Fibroblast of lung (primary cell): ENCODE measurements at regions not wholly inside any gene's neighbourhood (a gene's known extent, or its start where the extent isn't known, plus 50 kb on each side); places are given as distances from the start of the nearest gene placed in this dataset.
"Not testable (repeated sequence)": the region's sequence is repeated elsewhere in the genome, so short reads cannot be mapped to it uniquely, and the experiment has no call there.

Experiments
- DNase-seq, 2 donors: peaks; one replicate each; pipeline versions ENCODE4 v3.0.0 to v3.0.0-alpha.2; 2010; ENCODE audit warnings: low read depth in 2 of 2
- H2AFZ ChIP-seq: 2 replicates; pipeline ENCODE4 v1.5.1; 2012; ENCODE audit warnings: low read length, control low read depth, inconsistent platforms
- H3K27ac ChIP-seq: 2 replicates; pipeline ENCODE4 v1.5.1; 2011; ENCODE audit warnings: low read length, control low read depth; ENCODE audit not compliant: insufficient read depth
- H3K27me3 ChIP-seq: 2 replicates; pipeline ENCODE4 v1.5.1; 2011; ENCODE audit warnings: mild to moderate bottlenecking, low read length; ENCODE audit not compliant: control insufficient read depth, insufficient read depth
- H3K36me3 ChIP-seq: 2 replicates; pipeline ENCODE4 v1.5.1; 2011; ENCODE audit warnings: low read length; ENCODE audit not compliant: control insufficient read depth, insufficient read depth
- H3K4me1 ChIP-seq: 2 replicates; pipeline ENCODE4 v1.5.1; 2011; ENCODE audit warnings: low read length; ENCODE audit not compliant: control insufficient read depth, insufficient read depth; ENCODE audit errors: extremely low read depth
- H3K4me2 ChIP-seq: 2 replicates; pipeline ENCODE4 v1.5.1; 2011; ENCODE audit warnings: low read length, control low read depth; ENCODE audit not compliant: insufficient read depth; ENCODE audit errors: extremely low read depth
- H3K4me3 ChIP-seq, 4 experiments: fragments of 200-600 bp in 1 of 4; sonication (generic) in 1 of 4; replicated peaks in 1 of 4; 2 replicates each; pipeline ENCODE4 v1.5.1; 2011 to 2016; ENCODE audit warnings: low read length in 4 of 4, low read depth in 3 of 4, mild to moderate bottlenecking in 3 of 4, control low read depth in 2 of 4, inconsistent platforms in 1 of 4, mixed read lengths in 1 of 4; ENCODE audit not compliant: insufficient read depth in 1 of 4; ENCODE audit errors: control extremely low read depth in 1 of 4
- H3K79me2 ChIP-seq: 2 replicates; pipeline ENCODE4 v1.5.1; 2012; ENCODE audit warnings: mild to moderate bottlenecking, low read length, inconsistent platforms; ENCODE audit not compliant: control insufficient read depth, insufficient read depth
- H3K9ac ChIP-seq: 2 replicates; pipeline ENCODE4 v1.5.1; 2011; ENCODE audit warnings: mild to moderate bottlenecking, low read length, control low read depth; ENCODE audit not compliant: insufficient read depth
- H3K9me3 ChIP-seq: 2 replicates; pipeline ENCODE4 v1.5.1; 2012; ENCODE audit warnings: low read depth, low read length; ENCODE audit not compliant: control insufficient read depth, insufficient read depth
- H4K20me1 ChIP-seq: 2 replicates; pipeline ENCODE4 v1.5.1; 2011; ENCODE audit warnings: low read length; ENCODE audit not compliant: control insufficient read depth, insufficient read depth; ENCODE audit errors: extremely low read depth
- CTCF ChIP-seq, 2 donors: IDR thresholded peaks in 1 of 2; conservative IDR thresholded peaks in 1 of 2; 1 replicate in 1 of 2; 2 replicates in 1 of 2; pipeline ENCODE4 v1.5.1; 2011 to 2012; ENCODE audit warnings: low read length in 2 of 2, control low read depth in 1 of 2, inconsistent platforms in 1 of 2, low read depth in 1 of 2, mild to moderate bottlenecking in 1 of 2
- EZH2 ChIP-seq: IDR thresholded peaks from 2 replicates; pipeline ENCODE4 v1.5.1; 2012; ENCODE audit warnings: low read length, control low read depth, mild to moderate bottlenecking; ENCODE audit errors: missing control alignments

GRCh38 chr4:147250062-147250461 is 230.8 kb upstream of the EDNRA start:
- H3K27me3 ChIP-seq, result no peaks in the 10 kb centered on the region
- no peak overlapping the region for H3K27ac ChIP-seq
- H3K4me1 ChIP-seq, result no peaks in the 10 kb centered on the region
- H3K9me3 ChIP-seq, result no peaks in the 10 kb centered on the region
- H2AFZ ChIP-seq, result no peak overlapping the region
- H3K79me2 ChIP-seq, result no peaks in the 10 kb centered on the region
- H3K4me2 ChIP-seq, result no peak overlapping the region
- TF ChIP-seq EZH2, result no peak
- no peak for TF ChIP-seq CTCF (conservative IDR thresholded peaks at IDR 0.05 in 1 of 2, IDR thresholded peaks at IDR 0.05 in 1 of 2; ENCODE audit: low read depth in 1 of 2, low read length in 2 of 2)
- no peak overlapping the region for H3K4me3 ChIP-seq
- H3K9ac ChIP-seq, result no peak overlapping the region
- no peak for DNase-seq
- no peaks in the 10 kb centered on the region for H4K20me1 ChIP-seq
- H3K36me3 ChIP-seq, result no peaks in the 10 kb centered on the region

GRCh38 chr4:147255268-147255667 is 225.6 kb upstream of the EDNRA start:
- not testable (repeated sequence) for H3K9me3 ChIP-seq, H2AFZ ChIP-seq, H3K4me1 ChIP-seq, DNase-seq, H3K9ac ChIP-seq, H3K4me3 ChIP-seq, H3K4me2 ChIP-seq, H3K79me2 ChIP-seq, H4K20me1 ChIP-seq, H3K27ac ChIP-seq, H3K27me3 ChIP-seq, H3K36me3 ChIP-seq

- not testable (repeated sequence) for H4K20me1 ChIP-seq, H3K4me3 ChIP-seq, H3K9me3 ChIP-seq, DNase-seq, H3K79me2 ChIP-seq, H3K4me2 ChIP-seq, H2AFZ ChIP-seq, H3K27me3 ChIP-seq, H3K36me3 ChIP-seq, H3K9ac ChIP-seq, H3K27ac ChIP-seq, H3K4me1 ChIP-seq
Measured at GRCh38 chr4:147259271-147259670, 221.6 kb upstream of the EDNRA start.

- Histone ChIP-seq H4K20me1 (no peaks in the 10 kb centered on the region), H3K79me2 (no peaks in the 10 kb centered on the region), H3K9ac (no peak overlapping the region), H3K9me3 (no peaks in the 10 kb centered on the region), H3K4me3 (no peak overlapping the region), H3K36me3 (no peaks in the 10 kb centered on the region), H3K4me1 (no peaks in the 10 kb centered on the region), H3K27me3 (no peaks in the 10 kb centered on the region), H2AFZ (no peak overlapping the region), H3K4me2 (no peak overlapping the region), H3K27ac (no peak overlapping the region)
- DNase-seq, result peak in 1 of 2 donors; percentile 29
- TF ChIP-seq EZH2 (no peak), CTCF (conservative IDR thresholded peaks at IDR 0.05 in 1 of 2, IDR thresholded peaks at IDR 0.05 in 1 of 2; ENCODE audit: low read depth in 1 of 2, low read length in 2 of 2) (no peak)
Measured at GRCh38 chr4:147284256-147284835, 196.6 kb upstream of the EDNRA start.
